Thyroid gland (tissue), 4 donors: ENCODE measurements at regions not wholly inside any gene's neighbourhood (a gene's known extent, or its start where the extent isn't known, plus 50 kb on each side); places are given as distances from the start of the nearest gene placed in this dataset.

ENCODE experiments used
- CTCF ChIP-seq, 6 experiments: fragments of 200-600 bp in 3 of 6; fragments of 450-650 bp in 3 of 6; sonication (generic) in 3 of 6; IDR thresholded peaks; one replicate each; pipeline ENCODE4 v1.5.1; 2016 to 2019; ENCODE audit warnings: antibody characterized with exemption in 6 of 6, mild to moderate bottlenecking in 2 of 6, inconsistent platforms in 1 of 6, moderate library complexity in 1 of 6
- POLR2A ChIP-seq, 2 donors: fragments of 450-650 bp; IDR thresholded peaks; one replicate each; pipeline ENCODE4 v1.6.1; 2017; ENCODE audit warnings: antibody characterized with exemption in 2 of 2, mild to moderate bottlenecking in 2 of 2, moderate library complexity in 1 of 2

GRCh38 chr20:61026173-61026572 lies 225.9 kb upstream of the CDH4 start:
- TF ChIP-seq CTCF (IDR thresholded peaks at IDR 0.05) = no peak
- no peak for TF ChIP-seq POLR2A (IDR thresholded peaks at IDR 0.05)
